Skeletal muscle cell (primary cell): ENCODE measurements at regions not wholly inside any gene's neighbourhood (a gene's known extent, or its start where the extent isn't known, plus 50 kb on each side); places are given as distances from the start of the nearest gene placed in this dataset.

Source experiments
- DNase-seq: peaks from one replicate; pipeline ENCODE4 v3.0.0-alpha.2; 2010; ENCODE audit warnings: low read depth
- H3K4me3 ChIP-seq: 2 replicates; pipeline ENCODE4 v1.5.1; 2011; ENCODE audit warnings: low read depth, mild to moderate bottlenecking, control low read depth, low read length, moderate library complexity

DNA sequence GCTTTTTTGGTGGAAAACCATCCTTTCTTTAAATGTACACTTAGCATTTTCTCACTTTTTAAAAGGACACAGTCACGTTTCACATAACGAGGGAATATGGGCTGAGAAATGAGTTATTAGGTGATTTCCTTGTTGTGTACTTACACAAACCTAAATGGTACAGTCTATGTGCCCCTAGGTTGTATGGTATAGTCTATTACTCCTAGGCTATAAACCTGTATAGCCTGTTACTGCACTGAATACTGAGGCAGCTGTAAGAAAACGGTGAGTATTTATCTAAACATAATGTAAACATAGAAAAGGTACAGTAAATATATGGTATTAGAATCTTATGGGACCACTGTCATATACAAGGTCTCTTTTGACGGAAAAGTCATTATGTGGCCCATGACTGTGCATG, 913.5 kb upstream of the GHITM start:
- H3K4me3 ChIP-seq: no peak overlapping the region
- DNase-seq: no peak

GRCh38 chr10:83229991-83230390, 909.3 kb upstream of the GHITM start:
- DNase-seq: no peak
- H3K4me3 ChIP-seq: no peak overlapping the region

DNA sequence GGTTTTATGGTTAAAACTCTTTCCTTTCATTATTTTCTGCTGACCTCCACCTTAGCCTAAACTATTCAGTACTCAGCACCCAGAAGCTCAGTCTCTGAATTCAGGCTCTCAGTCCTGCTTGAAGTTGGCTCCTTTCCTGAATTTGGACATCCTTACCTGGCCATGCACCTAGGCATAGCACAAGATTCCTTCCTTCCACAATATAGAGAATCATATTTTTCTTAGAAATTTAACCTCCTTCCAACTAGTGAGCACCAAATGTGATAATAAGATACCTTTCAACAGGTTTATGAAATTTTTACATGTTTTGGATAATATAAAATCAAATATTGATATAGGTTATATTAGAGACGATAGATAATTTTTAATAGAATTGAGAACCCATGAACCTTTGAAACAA, 905.6 kb upstream of the GHITM start:
- no peak for DNase-seq
- no peak overlapping the region for H3K4me3 ChIP-seq

DNA sequence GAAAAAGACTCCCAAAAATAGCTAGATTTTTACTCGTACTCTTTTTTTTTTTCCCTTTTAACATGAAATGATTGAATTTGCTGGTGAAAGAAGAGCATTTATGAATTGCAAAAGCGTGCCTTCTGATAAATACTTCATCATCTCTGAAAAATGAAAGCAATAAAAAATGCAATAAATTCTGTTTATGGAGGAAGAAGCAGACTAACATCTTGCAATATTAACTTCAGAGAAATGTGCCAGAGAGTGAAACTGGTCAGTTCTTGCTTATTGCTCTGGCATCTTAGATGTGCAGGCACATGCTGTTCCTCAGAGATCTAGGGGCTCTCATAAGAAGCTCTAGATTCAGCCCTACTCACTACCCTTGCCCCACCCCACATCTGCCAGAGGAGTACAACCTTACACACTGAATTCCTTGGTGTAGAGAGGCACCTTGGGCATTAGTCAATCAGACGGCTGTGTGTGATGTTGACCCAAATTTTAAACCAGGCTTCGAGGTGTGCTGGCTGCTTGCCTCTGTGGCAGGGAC, 891.1 kb upstream of the GHITM start:
- no peak overlapping the region for H3K4me3 ChIP-seq
- no peak for DNase-seq

- no peak for DNase-seq
Measured at GRCh38 chr10:83250396-83250795, 888.9 kb upstream of the GHITM start.

DNA sequence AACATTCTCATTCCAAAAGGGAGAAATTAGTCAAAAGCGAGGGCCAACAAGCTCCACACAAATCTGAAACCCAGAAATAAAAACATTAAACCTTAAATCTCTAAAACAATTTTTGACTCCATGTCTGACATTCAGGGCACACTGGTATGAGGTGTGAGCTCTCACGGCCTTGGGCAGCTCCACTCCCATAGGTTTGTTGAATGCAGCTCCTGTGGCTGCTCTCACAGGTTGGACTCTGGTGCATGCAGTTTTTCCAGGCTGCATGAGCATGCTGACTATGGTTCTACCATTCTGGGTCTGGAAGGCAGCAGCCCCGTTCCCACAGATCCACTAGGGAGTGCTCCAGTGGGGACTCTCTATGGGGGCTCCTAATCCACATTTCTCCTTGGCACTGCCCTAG, 887.1 kb upstream of the GHITM start:
- no peak for DNase-seq

More at GRCh38 chr10:83250396-83250795, 888.9 kb upstream of the GHITM start:
- no peak overlapping the region for H3K4me3 ChIP-seq

DNA sequence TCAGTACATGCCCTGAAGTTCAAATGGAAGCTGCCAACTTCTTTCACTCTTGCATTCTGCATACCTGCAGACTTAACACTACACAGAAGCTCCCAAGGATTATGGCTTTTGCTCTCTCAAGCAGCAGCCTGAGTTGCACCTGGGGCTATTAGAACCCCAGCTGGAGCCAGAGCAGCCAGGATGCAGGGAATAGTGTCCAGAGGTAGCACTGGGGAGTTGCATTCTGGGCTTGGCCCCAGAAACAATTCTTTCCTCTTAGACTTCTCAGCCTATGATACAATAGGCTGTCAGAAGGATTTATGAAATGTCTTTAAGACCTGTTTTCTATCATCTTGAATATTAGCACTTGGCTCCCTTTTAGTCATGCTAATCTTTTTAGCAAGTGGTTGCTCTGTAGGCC, 886.7 kb upstream of the GHITM start:
- no peak for DNase-seq
- H3K4me3 ChIP-seq: no peak overlapping the region

More for the DNA sequence above, 887.1 kb upstream of the GHITM start:
- no peak overlapping the region for H3K4me3 ChIP-seq

DNA sequence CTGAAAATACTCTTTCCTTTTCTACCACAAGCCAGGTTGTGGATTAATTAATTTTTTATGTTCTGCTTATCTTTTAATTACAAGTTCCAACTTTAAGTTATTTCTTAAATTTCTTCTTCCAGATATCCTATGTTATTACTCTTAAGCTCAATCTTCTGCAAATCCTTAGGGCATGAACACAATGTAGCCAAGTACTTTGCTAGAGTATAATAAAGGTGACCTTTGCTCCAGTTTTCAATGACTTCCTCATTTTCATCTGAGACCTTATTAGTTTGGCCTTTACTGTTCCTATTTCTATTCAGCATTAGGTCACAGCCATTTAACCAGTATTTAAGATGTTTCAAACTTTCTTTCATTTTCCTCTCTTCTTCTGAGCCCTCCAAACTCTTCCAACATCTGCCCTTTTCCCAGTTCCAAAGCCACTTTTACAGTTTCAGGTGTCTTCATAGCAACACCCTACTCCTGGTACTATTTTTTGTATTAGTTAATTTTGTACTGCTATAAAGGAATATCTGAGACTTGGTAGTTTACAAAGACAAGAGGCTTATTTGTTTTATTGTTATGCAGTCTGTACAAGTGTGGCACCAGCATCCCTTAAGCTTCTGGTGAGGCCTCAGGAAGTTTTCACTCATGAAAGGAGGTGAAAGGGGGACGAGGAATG, 886.2 kb upstream of the GHITM start:
- no peak for DNase-seq
- H3K4me3 ChIP-seq: no peak overlapping the region

GRCh38 chr10:83254698-83255097, 884.6 kb upstream of the GHITM start:
- H3K4me3 ChIP-seq: no peak overlapping the region

GRCh38 chr10:83262434-83262833, 876.9 kb upstream of the GHITM start:
- H3K4me3 ChIP-seq: no peak overlapping the region
- no peak for DNase-seq

More at GRCh38 chr10:83254698-83255097, 884.6 kb upstream of the GHITM start:
- DNase-seq: no peak

DNA sequence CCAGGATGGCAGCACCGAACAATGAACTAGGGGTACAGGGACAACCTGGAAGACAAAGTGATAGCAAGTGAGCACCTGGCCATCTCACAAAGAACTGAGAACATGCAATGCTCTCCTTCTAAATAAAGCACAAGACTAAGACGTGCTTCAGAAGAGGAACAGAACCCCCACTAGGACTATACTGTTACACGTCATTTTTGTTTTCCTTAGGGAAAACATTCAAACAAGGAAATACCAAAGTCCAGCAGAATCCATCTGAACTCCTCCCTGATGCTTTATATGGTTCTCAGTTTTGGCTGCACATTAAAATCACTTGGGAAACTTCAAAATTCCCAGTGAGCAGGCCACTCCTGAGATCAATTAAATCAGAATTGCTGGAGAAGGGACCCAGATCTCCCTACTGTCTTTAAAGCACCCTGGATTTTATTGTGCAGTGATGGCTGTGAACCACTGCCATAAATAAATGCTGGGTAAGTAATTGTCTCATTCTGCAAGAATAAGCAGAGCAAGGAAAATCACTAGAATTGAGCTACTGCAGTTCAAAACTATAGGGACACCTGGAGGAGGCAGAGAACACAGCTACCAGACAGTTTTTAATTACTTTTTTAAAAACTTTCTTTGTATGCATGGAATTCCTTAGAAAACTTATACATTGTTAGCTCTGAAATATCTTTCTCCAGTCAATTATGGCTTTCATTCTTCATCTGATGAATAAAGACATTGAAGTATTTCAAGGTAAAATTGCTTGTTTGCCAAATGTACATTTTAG, 866.5 kb upstream of the GHITM start:
- H3K4me3 ChIP-seq: no peak overlapping the region
- DNase-seq: no peak

DNA sequence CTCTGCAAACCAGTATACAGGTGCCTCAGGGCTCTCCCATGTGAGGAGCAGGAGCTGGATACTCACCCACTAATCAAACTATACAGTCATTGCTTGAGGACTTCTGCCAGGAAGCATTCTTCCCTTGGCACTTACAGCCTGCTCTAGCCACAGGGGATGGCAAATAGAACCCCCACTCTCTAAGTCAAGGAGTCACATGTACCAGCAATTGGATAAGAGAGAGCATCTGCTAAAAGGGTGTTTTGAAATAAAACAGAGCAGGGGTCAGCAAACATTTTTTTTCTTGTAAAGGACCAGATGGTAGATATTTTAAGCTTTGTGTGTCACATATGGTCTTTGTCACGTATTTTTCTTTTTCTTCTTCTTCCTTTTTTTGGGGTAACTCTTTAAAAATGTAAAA, 865.2 kb upstream of the GHITM start:
- no peak overlapping the region for H3K4me3 ChIP-seq
- DNase-seq: no peak

- H3K4me3 ChIP-seq: no peak overlapping the region
- DNase-seq: no peak
Measured at GRCh38 chr10:83276971-83277370, 862.3 kb upstream of the GHITM start.

DNA sequence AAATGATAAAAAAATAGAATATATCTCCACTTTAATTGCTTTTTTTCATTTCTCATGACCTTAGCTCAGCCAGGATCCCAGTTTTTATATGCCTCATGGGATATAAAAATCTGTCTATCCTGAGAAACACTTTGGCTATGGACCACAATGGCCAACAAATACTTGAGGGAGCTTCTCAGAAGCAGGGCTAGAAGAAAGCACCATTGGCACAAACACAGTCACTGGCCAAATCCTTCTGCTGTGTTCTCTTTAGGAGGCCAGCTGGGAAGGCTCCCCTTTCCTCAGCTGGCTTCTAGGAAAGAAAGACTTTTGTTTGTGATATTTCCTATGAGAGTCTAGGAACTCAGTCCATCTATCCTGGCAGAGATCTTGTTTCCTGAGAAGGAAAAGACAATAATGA, 856.2 kb upstream of the GHITM start:
- no peak overlapping the region for H3K4me3 ChIP-seq
- no peak for DNase-seq

- H3K4me3 ChIP-seq: no peak overlapping the region
- DNase-seq: no peak
Measured at GRCh38 chr10:83287374-83287773, 851.9 kb upstream of the GHITM start.

GRCh38 chr10:83289373-83289772, 849.9 kb upstream of the GHITM start:
- no peak overlapping the region for H3K4me3 ChIP-seq
- no peak for DNase-seq

DNA sequence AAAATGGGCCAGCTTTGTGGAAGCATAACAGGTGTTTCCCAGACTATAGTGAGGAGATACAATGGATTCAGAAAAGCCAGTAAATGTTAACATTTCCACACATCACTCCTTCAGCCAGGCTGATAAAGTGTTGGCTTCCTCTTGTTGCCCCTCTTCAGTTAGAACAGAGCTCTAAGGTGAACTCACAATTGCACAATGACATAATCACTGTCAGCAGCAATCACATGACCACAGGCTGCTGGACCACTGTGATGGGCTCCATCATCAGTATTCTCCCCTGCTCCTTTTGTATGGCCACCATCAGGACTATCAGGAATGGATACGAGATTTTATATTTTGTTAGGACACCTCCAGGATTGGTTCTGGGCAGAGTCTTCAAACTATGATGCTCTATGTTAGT, 849.4 kb upstream of the GHITM start:
- H3K4me3 ChIP-seq: no peak overlapping the region
- no peak for DNase-seq

DNA sequence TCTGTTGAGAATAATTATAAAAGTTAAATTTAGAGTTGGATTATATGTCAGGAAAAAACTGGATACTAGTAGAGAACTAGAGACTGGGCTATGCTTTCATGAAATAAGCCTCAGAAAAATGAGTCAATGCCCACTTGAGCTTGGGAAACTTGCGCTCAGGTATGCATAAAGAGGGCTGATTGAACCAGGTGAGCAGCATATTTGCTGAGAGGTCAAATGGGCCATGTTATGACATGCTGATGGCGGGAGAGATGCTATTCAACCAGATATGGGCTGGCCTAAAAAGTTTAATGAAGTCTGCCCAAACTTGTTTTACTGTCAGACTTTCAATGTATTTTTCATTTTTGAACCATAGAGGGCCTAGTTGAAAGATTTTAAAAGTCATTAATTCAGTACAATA, 837.6 kb upstream of the GHITM start:
- no peak overlapping the region for H3K4me3 ChIP-seq
- DNase-seq: no peak

DNA sequence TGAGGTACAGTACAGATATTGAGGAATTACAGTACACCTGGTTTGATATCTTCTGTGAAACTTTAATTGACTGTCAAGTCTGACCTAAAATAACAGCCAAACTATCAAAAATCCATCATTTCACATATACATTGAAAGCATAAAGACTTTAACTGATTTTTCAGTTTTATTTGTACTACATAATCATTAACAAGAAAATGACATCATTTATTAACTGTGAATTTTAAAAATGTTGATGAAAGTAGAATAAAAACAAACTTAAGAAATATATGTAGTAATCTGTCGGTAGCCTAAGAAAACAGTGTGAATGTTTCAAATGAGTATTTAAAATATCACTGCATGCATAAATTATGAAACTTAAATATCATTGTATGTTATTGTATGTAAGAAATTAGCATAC, 836.7 kb upstream of the GHITM start:
- no peak overlapping the region for H3K4me3 ChIP-seq
- no peak for DNase-seq

GRCh38 chr10:83310688-83311087, 828.6 kb upstream of the GHITM start:
- no peak overlapping the region for H3K4me3 ChIP-seq
- no peak for DNase-seq

GRCh38 chr10:83312570-83312969, 826.7 kb upstream of the GHITM start:
- DNase-seq: no peak
- H3K4me3 ChIP-seq: no peak overlapping the region
